GM19452 (cell line): ENCODE measurements at regions not wholly inside any gene's neighbourhood (a gene's known extent, or its start where the extent isn't known, plus 50 kb on each side); places are given as distances from the start of the nearest gene placed in this dataset.

Experiments
- ATAC-seq: cut with Tn5 transposase; IDR thresholded peaks from one replicate; pipeline ENCODE4 v1.9.1; 2021; ENCODE audit not compliant: unreplicated experiment

DNA sequence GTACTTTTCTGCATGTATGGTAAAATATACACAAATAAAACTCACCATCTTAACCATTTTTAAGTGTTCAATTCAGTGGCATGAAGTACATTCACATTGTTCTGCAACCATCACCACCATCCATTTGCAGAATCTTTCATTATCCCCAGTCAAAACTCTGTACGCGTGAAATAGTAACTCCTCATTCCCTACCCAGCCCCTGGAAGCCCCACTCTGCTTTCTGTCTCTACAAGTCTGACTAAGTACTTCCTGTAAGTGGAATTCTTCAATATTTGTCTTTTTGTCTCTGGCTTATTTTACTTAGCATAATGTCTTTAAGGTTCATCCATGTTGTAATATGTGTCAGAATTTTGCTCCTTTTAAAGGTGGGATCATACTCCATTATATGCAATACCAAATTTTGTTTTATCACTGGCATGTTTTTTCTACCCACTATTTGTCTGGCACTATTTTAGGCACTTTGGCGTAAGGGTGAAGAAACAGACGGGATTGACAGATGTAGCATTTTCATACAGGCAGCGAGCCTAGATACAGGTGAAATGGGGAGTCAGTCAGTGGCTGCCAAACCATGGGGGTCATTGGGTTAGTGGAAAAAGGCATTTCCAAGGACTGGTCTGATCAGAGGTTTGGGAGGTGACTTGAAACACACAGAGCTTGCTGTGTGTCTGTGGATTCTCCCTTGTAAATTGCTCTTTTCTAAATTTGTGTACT, 163.2 kb upstream of the MYCN start:
- ATAC-seq: no peak

DNA sequence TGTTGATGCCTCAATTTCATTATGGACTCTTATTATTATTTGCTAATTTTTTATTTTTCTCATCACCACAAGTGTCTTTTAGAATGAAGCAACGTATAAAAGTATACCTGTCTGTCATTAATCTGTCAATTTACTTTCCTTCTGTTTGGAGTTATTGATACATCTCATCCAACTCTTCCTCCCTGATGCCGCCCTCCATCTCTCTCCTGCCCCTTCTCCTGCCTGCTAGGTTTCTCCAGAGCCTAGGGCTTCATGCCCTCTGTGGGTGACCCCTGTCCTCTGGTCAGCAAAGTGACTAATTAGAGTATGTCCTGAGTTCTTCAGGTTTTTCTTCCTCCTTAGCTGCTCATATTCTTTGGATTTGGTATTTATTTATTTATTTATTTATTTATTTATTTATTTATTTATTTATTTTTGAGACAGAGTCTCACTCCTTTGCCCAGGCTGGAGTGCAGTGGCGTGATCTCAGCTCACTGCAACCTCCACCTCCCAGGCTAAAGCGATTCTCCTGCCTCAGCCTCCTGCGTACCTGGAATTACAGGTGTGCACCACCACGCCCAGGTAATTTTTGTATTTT, 162.5 kb upstream of the MYCN start:
- ATAC-seq: no peak

DNA sequence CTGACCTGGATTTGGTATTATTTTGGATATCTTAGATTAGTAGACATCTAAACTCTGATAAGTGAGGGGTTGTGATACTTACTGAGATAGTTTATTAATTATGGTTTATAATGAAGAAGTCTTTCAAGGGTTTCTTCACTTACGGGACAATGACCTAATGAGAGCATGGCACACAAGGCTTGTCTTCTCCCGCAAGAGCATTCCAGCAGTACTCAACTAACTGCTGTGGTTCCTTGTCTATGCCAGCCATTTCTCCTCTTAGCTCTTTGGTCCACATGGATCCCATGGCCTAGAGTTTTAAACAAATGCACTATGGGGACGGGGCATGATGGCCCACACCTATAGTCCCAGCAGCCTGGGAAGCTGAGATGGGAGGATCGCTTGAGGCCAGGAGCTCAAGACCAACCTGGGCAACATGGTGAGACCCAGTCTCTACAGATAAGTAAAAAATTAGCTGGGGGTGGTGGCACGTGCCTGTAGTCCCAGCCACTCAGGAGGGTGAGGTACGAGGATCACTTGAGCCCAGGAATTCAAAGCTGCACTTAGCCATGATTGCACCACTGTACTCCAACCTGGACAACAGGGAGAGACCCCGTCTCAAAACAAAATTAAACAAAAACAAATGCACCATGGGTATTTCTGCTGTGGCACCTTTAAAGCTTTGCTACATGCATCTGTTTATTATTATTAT, 161.7 kb upstream of the MYCN start:
- ATAC-seq: no peak

DNA sequence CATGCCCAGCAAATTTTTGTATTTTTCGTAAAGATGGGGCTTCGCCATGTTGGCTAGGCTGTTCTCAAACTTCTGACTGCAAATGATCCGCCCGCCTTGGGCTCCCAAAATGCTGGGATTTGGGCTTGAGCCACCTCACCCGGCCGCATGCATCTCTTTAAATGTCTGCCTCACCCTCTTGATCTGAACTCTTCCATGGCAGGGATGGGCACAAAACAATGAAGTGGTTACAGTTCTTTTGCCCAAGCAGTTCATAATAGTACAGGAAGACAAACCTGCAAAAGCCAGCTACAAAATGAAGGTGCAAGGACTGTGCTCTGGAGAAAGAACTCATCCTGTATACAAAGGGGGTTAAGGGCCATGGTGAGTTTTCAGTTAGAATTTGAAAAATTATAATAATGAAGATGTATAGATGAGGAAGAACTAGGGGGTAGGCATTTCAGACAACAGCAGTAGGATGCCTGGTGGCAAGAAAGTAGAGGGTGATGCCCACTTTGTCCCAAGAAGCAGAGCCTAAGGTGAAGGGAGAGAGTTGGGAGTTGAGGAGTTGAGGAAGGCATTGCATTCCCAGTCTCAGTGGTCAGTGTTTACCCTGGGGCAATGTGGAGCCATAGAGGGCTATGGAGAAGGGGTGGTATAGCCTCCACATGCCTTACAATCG, 160.8 kb upstream of the MYCN start:
- ATAC-seq: no peak

DNA sequence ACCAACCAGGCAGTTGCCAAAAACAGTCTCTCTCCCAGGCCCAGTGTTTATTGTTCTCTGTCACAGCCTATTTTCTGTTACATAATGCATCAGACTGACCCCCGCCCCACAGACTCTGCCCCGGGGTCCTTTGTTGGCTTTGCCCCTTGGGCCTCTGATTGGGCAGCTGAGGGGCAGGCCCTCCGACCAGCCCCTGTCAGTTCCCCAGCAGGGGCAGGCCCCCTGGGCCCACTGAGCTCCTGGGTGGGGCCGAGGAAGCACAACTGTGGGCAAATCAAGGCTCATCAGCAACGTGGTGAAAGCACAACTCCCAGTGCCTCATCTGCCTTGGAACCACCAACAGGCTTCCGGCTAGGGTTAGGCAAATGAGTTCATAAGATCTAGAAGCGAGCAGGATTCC, 160.1 kb upstream of the MYCN start:
- no peak for ATAC-seq

DNA sequence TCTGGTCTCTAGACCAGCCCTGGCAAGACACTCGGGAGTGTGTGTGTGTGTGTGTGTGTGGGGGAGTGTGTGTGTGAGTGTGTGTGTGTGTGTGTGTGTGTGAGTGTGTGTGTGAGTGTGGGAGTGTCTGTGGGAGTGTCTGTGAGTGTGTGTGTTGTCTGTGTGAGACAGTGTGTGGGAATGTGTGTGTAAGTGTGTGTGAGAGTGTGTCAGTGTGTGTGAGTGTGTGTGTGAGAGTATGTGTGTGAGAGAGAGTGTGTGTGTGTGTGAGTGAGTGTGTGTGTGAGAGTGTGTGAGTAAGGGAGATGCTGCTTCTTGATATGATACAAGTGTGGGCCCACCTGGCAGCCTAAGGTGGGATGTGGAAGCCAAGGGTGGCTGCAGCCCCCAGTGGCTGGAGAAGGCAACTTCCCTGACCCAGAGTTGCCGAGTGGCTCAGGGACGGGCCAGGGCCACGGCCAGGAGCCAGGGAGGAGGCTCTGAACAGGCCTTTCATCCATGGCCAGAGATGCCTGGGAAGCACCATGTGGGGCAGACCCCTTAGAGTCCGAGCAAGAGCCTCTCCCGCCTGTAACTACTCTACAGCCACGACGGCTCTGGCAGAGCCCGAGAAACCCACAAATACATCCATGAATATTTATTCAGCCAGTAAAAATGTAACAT, 159.3 kb upstream of the MYCN start:
- no peak for ATAC-seq

DNA sequence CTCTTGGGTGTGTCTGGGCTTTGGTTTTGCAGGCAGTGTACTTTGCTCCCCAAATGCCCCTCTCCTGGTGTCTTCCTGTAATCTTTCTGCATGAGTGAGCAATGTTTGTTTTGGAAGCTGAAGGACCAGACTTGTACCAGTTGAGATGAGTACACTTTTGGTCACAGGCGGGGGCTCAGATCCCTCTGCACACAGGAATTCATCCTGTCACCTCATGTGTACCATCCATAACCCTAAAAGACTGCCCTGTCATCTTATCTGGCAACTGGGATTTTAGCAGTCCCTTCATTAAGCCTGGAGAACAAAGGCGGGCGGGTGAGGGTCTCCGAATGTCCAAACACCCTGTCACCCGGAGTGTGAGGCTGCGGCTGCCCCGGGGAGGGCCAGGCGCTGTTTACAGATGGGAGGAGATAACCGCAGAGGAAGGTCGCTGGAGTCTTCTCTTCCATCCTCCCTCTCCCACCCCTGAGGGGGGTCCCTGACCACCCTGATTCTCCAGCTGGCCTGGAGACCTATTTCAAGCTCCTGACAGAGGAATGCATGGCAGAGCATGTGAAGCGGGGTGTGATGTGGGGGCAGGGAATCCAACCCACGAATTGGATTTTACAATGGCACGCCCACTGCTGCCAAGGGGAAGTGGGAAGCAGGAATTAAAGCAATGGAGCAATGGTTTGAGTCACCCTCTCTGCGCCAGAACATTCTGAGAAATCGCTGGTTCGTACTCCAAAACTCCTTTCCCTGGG, 158.2 kb upstream of the MYCN start:
- ATAC-seq: no peak

DNA sequence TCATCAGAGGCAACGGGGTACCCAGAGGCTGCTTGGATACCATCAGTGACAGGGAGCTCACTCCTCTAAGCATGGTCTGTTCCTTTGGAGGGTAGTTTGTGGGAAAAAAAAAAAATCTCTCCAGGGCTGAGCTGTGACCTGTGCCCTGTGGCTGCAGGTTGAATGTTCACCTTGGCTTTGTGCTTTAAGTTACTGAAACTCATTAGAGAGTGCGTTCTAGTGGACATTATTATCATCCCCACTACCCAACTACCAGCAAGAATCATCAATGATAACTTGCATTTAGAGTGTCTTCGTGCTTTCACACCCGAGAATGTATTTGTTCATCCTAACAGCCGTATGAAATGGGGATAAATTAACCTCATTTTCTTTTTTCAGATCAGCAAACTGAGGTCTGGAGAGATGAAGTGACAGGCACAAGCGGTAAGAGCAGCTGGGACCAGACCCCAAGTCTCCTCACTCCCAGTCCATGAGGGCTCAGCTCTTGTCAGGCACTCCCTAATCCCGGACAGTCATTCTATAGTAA, 157.5 kb upstream of the MYCN start:
- ATAC-seq: no peak

DNA sequence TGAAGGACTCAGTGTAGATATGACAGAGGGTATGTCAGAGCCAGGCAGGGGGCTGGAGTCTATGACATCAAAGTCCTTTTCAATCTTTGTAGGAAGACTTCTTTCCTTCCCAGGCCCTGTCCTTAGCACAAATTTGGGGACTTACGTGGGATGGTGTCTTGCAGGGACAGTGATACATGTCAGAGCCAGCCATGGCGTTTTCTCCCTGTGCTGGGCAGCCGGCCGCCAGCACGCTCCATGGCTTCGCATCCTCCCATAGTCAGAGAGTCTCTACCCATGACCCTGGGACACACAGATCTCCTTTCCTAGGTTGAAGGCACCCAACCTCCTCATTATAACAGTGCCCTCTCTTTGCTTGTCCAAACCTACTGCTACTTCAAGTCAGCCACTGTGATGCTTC, 156.9 kb upstream of the MYCN start:
- no peak for ATAC-seq

DNA sequence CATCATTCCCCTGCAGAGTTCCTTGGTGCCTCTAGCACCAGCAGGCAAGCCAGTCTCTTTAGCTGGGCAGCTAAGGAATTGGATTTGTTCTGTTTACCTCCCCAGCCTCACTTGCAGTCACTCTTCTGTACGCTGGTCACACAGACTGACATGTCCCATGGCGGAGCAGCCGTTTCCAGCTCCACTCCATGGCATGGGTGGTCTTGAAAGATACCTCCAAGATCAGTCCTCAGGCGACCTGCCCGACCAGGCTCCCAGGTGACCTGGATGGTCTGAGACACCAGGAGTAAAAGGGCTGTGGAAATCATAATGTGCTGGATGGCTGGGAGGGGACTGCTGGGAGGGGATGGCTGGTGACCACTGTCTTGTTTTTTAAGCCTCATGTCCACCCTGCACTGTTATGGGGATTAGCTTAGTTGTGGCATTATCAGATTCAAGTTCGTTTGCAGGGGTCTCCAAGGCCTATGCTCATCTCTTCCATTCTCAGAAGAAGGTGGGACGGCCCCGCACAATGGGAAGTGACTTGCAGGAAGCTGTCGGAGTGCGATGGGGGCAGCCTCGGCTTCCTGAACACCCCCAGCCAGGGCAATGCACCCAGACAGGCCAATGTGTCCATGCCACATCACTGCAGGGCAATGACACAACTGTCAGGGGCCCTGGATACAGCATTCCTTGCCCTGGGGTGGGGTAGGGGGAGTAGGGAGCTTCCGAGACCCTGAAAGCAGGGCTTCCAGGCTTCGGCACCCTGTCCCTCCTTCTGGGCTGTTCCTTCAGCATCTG, 156.1 kb upstream of the MYCN start:
- ATAC-seq: no peak

DNA sequence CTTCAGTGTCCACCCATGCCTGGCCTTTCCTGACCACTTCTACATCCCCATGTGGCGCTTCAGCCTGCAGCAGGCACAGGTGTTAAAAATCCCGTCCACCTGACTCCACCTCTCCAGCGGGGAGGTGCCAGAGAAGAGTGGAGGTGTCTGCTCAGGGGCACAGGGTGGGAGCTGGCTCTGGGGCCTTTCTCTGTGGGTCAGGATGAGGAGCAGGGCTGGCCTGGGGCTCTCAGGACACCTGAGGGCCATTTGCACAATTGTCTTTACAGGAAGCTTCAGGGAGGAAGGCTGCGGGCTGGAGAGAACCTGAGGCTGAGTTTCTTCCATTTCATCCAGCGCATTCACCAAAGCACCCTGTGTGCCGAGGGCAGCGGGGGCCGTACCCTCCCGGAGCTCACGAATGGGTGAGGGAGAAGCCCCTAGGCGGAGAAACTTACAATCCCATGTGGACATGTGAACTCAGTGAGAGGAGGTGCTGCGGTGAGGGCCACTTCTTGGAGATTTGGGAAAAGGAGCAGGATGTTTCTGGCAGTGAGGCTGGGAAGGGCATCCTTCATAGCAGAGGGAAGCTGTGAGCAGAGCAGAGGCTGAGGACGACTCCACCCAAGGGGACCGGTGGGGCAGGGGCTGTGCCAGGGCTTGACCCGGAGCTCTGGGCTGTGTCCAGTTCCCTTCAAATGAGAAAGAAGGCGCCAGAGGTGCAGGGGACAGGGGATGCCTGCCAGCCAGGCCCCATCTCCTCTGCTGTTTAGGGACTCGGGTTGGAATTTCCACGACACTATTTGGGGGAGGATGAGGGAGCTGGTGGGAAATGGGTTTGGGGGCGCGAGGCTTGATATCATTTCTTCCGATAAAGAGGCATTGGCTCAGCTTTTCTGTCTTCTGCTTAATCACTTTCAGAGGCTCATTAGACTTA, 155.2 kb upstream of the MYCN start:
- no peak for ATAC-seq

DNA sequence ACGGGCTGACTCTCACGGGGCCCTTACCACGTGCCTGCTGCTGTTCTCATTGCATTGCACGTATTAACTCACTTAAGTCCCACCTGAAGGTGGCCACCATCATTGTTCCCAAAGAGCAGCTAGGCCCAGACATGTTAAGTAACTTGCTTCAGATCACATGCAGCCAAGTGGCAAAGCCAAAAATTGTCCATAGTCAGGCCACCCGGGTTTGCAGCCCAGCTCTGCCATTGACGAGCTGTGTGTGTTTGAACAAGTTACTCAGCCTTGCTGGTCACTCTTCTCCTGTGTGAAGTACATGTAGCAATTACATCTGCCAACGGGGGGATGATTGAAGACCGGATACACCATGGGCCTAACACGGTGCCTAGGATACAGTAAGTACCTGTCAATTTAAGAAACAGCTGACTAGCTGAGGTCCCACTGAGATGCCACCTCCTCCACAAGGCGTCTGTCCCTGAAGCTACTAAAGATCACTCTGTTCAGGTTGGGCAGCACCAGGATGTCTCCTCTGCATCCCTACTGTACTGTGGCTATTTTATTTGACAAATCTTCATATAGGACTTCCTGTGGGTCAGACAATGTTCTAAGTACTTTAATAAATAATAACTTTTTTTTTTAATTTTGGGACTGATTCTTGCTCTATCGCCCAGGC, 154.2 kb upstream of the MYCN start:
- ATAC-seq: no peak

DNA sequence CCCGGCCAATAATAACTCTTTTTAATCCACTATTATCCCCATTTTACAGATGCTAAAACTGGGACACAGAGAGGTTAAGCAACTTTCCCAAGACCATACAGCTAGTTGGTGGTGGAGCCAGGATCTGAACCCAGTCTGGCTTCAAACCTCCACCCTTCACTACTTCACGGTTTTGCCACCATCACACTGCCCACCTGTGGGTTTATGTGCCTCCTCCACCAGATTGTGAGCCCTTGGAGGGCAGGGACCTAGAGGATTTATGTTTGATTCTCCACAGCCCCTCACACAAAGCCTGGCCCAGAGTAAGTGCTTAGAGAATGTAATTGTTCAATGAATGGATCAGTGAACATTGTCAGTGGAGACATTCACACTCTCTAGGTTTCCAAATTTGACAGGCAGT, 153.4 kb upstream of the MYCN start:
- ATAC-seq: no peak

DNA sequence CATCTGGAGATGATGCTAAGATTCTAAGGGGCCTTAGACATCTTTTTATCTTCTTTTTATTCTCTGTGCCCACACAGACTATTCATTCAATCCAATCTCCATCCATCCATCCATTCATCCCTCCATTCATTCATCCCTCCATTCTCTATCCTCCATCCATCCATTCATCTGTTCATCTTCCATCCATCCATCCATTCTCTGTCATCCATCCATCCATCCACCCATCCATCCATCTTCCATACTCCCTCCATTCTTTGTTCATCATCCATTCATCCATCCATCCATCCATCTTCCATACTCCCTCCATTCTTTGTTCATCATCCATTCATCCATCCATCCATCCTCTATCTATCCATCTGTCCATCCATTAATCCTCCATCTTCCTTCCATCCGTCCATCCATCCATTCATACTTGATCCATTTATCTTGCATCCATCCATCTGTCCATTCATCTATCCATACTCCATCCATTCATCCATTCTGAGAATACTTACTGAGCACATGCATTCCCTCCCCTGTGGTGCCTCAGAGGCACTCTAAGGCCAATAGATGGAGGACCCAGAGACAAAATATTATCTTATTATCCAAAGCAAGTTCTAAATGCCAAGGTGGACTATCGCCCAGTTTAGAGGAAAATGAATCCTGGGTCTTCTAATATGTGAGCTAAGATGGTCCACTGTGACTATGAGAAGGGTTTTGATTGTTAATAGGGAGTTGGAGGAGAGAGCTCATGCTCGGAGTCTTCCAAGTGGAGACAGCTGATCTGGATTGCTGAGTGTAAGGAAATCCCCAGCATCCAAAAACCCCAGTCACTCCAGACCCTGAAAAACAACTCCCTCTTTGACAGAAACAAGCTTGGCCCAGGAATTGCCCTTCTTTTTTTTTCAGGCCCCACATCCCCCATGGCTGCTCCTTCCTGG, 152.6 kb upstream of the MYCN start:
- ATAC-seq: no peak

DNA sequence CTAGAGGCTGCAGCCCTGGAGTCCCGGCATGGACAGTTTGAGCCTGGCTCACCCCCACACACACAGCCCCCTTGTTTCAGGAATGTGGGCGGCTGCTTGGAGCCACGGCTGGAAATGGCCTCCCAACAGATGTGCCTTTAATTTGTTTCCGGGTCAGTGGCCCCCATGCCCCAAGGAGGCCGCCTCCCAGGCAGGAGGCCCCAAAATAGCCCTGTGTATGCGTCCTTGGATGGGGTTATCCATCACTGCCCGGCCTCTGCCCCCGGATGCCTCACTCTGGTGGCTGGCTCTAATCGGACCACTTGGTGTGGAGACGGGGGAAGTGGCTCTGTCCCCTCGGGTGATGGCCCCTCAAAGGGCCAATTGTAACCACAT, 151.9 kb upstream of the MYCN start:
- no peak for ATAC-seq

DNA sequence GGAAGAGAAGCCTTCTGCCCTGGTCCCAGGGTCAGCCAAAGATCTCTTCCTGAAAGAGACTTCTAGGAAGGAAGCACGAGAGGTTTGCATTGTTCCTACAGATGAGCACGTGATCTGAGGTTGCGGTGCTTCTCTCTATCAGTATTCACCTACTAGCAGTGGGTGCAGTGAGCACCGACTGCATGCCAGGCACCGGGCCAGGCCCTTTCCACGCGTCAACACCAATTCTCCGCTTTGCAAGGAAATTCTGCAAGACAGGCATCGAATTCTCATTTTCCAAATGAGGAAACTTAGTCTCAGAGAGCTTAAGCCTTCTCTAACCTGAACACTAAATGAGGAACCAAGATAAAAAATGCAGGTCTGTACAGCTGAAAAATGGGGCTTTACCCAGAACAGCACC, 151.5 kb upstream of the MYCN start:
- no peak for ATAC-seq

DNA sequence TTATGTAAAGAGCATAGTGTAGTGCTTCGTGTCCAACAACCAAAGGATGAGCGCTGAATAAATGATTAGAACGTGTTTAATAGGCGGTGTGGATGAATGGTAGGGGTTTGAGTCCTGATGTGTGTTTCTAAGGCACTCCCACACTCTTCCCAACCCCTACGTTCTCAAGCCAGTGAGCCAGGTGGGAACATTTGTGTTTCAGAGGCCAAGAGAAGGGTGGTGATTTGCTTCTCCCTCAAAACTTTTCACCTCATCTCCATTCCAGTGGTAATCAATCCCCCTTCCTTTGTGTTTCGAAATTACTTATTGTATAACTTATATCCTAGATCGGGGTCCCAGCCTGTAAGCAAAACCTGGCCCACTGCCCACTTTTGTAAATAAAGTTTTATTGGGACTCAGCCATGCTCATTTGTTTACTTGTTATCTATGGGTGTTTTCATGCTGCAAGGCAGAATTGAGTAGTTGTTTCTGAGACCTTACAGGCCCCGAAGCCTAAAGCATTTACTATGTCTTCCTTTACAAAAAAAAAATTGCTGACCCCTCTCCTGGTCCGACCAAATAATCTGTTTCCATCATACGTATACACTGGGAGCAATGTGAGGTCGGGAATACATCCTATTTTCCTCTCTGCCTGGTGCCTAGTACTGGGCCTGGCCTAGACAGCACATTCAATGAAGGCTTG, 150.8 kb upstream of the MYCN start:
- ATAC-seq: no peak
